HG02623 (cell line): ENCODE measurements at regions not wholly inside any gene's neighbourhood (a gene's known extent, or its start where the extent isn't known, plus 50 kb on each side); places are given as distances from the start of the nearest gene placed in this dataset.
A peak's percentile ranks its signal among the peaks of the same experiment; 100 is the strongest.

Experiments used
- ATAC-seq: cut with Tn5 transposase; IDR thresholded peaks from one replicate; pipeline ENCODE4 v1.9.1; 2021; ENCODE audit warnings: moderate library complexity; ENCODE audit not compliant: unreplicated experiment

- no peak for ATAC-seq
Observed at GRCh38 chr4:158010361-158010760, 162.5 kb downstream of the GASK1B start.

GRCh38 chr4:158008551-158009218 lies 164.1 kb downstream of the GASK1B start:
- ATAC-seq = no peak

DNA sequence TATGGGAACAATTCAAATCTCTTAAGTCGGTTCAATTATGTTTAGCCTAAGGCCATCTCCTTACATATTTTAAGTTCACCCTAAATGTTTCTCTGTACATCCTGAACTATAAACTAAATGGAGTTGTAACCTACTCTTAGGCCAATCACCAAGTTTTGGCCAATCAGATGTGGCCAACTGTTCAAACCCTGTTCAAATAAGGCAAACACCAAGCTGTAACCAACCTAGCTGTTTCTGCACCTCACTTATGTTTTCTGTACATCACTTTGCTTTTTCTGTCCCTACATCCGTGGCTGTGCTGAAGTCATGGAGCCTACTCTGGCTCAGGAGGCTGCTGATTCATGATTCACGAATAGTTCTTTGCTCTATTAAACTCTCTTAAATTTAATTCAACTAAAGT lies 165.3 kb downstream of the GASK1B start:
- no peak for ATAC-seq

GRCh38 chr4:158006990-158007389 lies 165.8 kb downstream of the GASK1B start:
- ATAC-seq = no peak

- ATAC-seq = no peak
Observed at GRCh38 chr4:158005021-158005420, 167.8 kb downstream of the GASK1B start.

DNA sequence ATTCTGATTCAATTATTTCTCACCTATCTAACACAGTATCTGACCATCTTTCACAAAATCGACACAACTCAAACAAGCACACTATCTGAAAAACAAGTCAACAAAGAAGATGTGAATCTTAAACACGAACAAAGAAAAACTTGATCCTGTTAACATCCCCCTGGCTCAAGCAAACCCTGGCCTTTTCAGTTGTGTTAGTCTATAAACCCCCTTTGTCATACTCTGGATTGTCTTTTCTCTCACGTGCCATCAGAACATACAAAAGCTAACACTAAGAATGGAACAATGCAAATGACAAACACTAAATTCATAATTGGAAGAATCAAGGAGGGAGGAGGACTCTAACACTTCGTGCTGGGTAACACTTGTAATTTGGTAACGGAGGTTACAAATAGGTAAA lies 168.7 kb downstream of the GASK1B start:
- no peak for ATAC-seq

GRCh38 chr4:158003212-158003611 lies 169.6 kb downstream of the GASK1B start:
- no peak for ATAC-seq

GRCh38 chr4:158002173-158002572 lies 170.7 kb downstream of the GASK1B start:
- ATAC-seq = no peak

- ATAC-seq = no peak
Observed at GRCh38 chr4:158001756-158002155, 171.1 kb downstream of the GASK1B start.

DNA sequence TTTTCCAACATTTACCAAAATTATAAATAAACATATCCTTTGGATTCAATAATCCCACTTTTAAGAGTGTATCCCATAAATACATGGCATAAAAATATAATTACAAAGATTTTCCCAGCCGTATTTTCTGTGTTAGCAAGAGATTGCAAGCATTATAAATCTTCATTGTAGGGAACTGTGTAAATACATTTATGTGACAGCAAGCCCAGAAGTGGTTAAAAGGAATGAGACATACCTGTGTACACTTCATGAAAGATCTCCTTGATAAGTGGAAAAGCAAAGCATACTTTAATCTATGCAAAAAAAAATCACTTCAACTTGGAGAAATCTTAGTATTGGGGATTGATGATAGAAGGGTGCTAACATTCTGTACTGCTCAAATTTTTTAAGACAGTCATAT lies 173.1 kb downstream of the GASK1B start:
- no peak for ATAC-seq

- ATAC-seq = no peak
Observed at GRCh38 chr4:157997296-157997695, 175.5 kb downstream of the GASK1B start.

DNA sequence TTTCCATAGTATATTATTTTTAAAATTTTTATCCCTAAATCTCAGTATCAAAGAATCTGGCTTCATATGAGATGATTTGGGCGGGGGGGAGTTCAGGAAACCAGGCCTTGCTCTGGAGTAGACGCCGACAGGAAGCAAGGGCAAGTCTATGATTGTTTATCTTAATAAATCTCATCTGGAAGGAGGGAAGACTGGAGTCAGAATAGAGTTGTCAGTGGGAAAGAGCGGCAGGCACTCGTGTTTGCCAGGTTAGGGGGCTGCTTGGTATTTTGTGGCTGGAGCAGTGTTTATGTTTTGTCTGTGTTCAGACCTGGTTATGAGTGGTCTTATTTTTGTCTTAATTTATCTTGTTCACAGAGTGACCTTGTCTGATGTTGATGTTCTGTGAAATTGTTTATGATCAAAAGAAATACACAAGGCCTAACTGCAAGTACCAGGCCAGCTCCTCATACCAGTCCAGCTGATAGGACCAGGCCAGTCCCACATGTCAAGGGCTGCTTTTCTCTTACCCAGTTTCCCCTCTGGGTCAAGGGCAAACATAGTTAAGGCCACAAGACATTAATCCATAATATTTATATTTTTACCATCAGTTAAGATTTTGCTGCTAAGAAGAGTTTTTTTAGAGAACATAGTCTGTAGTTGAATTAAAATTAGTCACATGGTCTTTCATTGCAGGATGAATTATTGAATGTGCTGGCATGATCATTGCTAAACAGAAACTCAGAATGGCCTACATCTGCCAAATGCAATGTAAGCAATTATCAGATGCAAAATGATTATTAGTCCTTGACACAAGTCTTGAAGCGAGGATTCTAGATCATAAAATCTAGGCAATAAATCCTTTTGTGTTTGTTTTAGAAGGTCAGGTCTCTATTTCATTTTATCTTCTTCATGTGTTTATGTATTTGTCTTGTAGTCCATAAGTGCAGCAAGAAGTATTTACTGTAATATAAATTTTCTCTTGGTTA lies 176.5 kb downstream of the GASK1B start:
- no peak for ATAC-seq

DNA sequence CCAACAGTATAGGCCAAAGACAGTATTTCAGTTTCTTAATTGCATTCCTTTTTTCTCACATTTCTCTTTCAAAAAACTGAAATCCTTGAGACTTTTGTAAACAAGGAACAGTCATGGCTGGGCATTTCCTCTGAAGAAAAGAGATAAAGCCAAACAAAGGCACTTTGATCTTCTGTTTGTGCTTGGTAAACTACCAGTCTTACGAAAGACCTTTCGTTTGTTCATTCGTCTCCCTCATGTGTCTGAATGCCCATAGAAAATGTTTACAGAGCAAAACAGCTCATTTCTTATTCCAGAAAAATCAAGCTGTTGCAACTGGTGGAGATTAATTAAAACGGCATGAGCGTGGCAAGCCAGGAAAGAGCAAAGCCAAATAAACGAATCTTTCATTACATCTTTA lies 178.0 kb downstream of the GASK1B start:
- ATAC-seq = no peak

DNA sequence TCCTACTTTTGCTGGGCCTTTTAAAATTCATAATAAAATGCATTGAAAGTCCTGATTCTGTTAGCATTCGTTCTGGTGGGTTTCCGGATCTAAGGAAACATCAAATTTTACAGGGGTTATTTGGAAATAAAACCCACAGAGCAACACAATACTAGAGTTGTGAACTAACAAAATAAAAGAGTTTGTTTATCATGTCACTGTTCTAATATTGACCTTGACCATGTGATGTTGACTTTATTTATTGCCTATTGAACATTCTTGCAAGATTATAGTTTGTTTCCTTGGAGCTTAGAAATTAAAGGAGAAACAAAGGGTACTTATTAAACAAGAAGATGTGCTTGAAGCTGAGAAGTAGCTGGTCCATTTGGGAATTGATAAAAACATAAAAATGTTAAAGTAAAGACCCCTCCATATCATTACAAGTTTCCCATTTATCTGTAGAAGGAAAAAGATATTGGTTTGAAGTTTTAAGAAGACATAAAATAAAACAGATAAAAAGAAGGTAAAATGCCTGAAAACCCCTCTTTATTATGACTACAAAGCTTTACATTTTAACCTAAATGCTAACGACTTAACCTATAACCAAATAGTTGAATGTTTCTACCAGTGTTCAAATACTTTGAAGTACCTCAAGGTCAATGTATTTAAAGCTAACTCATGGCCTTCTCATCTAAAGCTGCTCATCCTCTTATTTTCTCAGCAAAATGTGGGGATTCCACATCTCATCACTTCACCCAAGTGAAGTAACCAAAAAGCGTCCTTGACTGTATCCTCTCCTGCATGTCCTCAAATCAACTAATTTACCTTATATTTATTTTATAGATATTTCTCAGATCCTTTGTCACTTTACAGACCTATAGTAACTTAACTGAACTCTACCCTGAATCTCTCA lies 179.6 kb downstream of the GASK1B start:
- ATAC-seq = no peak

DNA sequence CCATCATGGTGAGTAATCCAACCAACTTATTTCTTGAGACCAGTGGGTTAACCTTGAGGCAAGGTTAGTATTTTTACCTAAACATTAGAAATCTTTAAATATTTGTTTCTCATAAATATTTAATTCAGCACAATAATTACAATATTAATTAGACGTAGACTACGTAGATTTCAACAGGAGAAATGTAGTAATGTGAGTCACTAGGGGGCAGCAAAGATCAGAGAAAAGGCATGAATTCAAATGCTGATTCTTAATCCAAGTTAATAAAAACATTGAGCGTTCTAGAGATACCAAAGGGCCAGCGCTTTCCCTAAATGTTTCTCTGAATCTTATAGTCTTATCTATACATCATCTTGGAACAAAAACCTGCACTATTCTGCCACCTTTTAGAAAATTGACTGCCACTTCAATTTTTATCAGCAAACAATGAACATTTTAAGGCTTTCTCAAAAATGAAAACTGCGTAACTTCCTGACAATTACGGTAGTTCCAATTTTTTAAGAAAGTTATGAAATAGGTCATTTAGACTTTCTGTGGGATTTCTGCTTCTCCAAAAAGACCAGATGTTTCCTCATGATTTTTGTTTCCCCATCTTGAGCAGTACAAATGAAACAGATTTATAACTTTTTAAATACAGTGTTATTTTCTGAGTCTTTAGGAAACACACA lies 180.7 kb downstream of the GASK1B start:
- ATAC-seq = peak; percentile 67

- ATAC-seq = no peak
Observed at GRCh38 chr4:157988641-157989040, 184.2 kb downstream of the GASK1B start.

DNA sequence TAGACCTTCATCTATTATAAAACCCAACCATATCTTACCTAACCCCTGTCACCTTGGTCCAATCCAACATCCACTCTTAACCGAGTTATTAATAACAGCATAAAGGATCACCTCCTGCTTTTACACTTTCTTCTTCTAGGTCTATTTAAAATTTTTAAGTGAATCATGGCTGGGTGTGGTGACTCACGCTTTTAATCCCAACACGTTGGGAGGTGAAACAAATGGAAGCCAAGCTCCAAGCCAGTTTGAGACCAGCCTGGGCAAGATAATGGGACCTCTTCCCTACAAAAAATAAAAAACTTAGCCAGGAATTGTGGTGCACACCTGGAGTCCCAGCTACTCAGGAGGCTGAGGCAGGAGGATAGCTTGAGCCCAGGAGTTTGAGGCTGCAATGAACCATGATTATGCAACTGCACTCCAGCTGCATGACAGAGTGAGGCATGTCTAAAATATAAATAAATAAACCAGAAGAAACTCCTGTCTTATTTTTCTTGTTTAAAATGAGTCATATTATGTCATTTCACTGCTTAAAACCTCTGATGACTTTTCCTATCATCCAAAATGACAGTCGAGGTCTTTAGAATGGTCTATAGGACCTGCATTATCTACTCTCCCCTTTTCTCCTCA lies 188.4 kb downstream of the GASK1B start:
- ATAC-seq = no peak

DNA sequence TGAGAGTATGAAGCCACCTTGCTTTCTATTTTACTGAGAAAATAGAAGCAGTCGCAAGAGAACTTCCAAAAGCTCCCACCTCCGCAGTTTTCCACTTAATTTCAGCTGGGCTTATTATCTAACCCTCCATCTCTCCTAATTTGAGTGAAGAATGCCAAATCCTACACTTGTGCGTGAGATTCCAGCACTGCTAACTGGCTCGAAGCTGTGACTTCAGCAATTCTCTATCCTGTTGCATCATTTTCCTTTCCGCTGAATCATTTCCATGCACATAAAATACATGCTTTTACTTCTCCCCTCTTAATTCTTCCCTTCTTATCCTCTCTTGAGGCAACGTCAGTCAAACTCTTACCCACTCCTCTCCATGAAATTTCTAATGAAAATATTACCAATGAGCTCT lies 189.5 kb downstream of the GASK1B start:
- no peak for ATAC-seq

DNA sequence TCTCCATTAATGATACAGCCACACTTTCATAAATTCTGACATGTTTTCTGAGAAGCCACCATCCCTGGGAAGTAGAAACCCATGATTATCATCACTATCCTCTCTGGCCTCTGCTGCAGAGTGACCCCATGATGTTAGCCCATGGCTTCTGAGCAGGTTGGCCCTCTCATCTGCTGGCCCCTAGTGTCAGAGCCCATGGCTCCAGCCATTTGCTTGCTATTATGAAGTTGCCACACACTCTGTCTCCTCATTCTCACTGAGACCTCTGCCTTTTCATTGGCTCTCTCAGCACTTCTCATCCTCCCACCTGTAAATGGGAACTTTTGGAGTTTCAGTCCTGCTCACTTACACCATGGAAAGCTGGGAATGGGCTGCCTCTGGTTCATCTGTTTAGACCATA lies 192.7 kb downstream of the GASK1B start:
- no peak for ATAC-seq

GRCh38 chr4:157978680-157979361 lies 194.0 kb downstream of the GASK1B start:
- ATAC-seq = peak; percentile 92
